ENCODE measurements at regions not wholly inside any gene's neighbourhood (a gene's known extent, or its start where the extent isn't known, plus 50 kb on each side); places are given as distances from the start of the nearest gene placed in this dataset.

DNA sequence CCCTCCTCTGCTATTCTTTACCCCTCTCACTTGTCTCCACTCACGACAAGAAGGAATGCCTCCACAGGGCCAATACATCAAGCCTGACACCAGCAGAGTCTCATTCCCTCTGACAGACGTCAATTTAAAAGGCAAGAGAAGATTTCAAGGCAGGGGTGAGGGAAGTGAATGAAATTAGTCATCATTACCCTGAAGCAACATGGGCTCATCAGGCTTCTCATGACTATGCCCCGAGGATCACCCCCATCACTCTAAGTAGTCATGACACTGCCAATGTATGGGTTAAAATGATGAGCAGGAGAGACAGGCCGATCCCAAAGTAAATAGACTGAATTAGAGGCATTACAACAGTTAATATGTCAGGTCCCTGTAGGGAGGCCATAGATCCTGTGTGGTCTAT, 504.4 kb downstream of the TLE4 start:
- H3K9me3 ChIP-seq = no peaks in the 10 kb centered on the region
- DNase-seq = no peak
- no peak overlapping the region for H3K27ac ChIP-seq
- TF ChIP-seq CTCF (IDR thresholded peaks at IDR 0.05) (no peak), POLR2A (IDR thresholded peaks at IDR 0.05) (no peak), EP300 (IDR thresholded peaks at IDR 0.05) (no peak)
- no peaks in the 10 kb centered on the region for H3K4me1 ChIP-seq (ENCODE audit: insufficient read depth)
- intact Hi-C loops (cut with DNase I) = no loop called here
- WGBS, 3 donors = 90 to 93% (median 90%) methylated on average over 4 of the region's 4 CpGs
- no peaks in the 10 kb centered on the region for H3K27me3 ChIP-seq
- H3K4me3 ChIP-seq = no peak overlapping the region
- H3K36me3 ChIP-seq = no peaks in the 10 kb centered on the region

DNA sequence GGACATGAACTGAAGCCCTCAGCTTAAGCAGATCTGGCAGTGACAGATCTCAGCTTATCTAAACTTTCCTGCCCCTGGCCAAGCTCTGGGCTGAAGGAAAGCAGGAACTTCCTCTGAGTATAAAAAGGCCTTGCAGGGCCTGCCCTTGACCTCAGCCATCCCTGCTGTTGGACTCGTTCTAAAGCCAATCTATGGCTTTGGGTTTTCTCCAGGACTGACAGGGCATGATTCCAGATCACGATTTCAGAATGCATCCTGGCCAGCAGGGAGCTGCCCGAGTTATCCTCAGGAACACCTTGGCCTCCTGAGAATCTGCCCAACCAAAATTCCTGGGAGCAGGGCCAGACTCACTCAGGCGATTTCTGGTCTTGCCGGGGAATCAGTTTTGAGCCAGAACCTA, 502.7 kb downstream of the TLE4 start:
- H3K4me1 ChIP-seq (ENCODE audit: insufficient read depth) = no peaks in the 10 kb centered on the region
- H3K27ac ChIP-seq = no peak overlapping the region
- no peaks in the 10 kb centered on the region for H3K9me3 ChIP-seq
- peak; percentile 15 to 66 (median 22) for DNase-seq
- no peak overlapping the region for H3K4me3 ChIP-seq
- intact Hi-C loops (cut with DNase I) = no loop called here
- TF ChIP-seq CTCF (IDR thresholded peaks at IDR 0.05) (no peak), EP300 (IDR thresholded peaks at IDR 0.05) (no peak), POLR2A (IDR thresholded peaks at IDR 0.05) (no peak)
- H3K27me3 ChIP-seq = no peaks in the 10 kb centered on the region
- H3K36me3 ChIP-seq = no peaks in the 10 kb centered on the region
- WGBS, 3 donors = 1 to 5% (median 4%) methylated on average over 5 of the region's 5 CpGs

DNA sequence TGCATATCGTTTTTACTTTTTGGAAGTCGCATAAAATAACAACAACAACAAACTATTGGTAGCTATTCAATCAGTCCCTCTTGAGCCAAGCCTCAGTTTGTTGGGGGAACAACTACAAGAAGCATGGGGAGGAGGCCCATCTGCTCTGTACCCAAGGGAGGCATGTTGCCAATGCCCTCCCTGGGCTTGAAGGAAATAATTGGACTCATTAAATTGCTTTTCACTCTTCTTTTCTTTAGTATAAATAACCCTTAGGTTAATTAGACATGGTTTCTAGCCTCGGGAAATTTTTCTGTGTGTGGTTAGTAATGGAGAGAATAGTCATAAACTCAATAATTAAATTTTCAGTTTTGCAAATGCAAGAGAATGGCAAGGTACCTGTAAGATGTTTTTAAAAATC, 500.7 kb downstream of the TLE4 start:
- no peak overlapping the region for H3K4me3 ChIP-seq
- no peak overlapping the region for H3K27ac ChIP-seq
- no peak for DNase-seq
- WGBS, 3 donors = 82 to 96% (median 93%) methylated on average over 3 of the region's 3 CpGs
- H3K27me3 ChIP-seq = no peaks in the 10 kb centered on the region
- intact Hi-C loops (cut with DNase I) = no loop called here
- H3K9me3 ChIP-seq = no peaks in the 10 kb centered on the region
- H3K36me3 ChIP-seq = no peaks in the 10 kb centered on the region
- TF ChIP-seq POLR2A (IDR thresholded peaks at IDR 0.05) = no peak
- TF ChIP-seq EP300 (IDR thresholded peaks at IDR 0.05) = no peak
- no peak for TF ChIP-seq CTCF (IDR thresholded peaks at IDR 0.05)
- no peaks in the 10 kb centered on the region for H3K4me1 ChIP-seq (ENCODE audit: insufficient read depth)

GRCh38 chr9:80070071-80070742, 498.4 kb downstream of the TLE4 start:
- TF ChIP-seq POLR2A (IDR thresholded peaks at IDR 0.05) = no peak
- TF ChIP-seq EP300 (IDR thresholded peaks at IDR 0.05) = no peak
- no peak for TF ChIP-seq CTCF (IDR thresholded peaks at IDR 0.05)
- no peak for DNase-seq
- no peak overlapping the region for H3K4me3 ChIP-seq
- H3K27ac ChIP-seq = no peak overlapping the region
- intact Hi-C loops (cut with DNase I) = no loop called here
- no peaks in the 10 kb centered on the region for H3K9me3 ChIP-seq
- no peaks in the 10 kb centered on the region for H3K36me3 ChIP-seq
- no peaks in the 10 kb centered on the region for H3K27me3 ChIP-seq
- no peaks in the 10 kb centered on the region for H3K4me1 ChIP-seq (ENCODE audit: insufficient read depth)
- 93 to 97% (median 96%) methylated on average over 3 of the region's 3 CpGs for WGBS, 3 donors
